GM23248 (cell line): ENCODE measurements at regions not wholly inside any gene's neighbourhood (a gene's known extent, or its start where the extent isn't known, plus 50 kb on each side); places are given as distances from the start of the nearest gene placed in this dataset.
"Not testable (repeated sequence)": the region's sequence is repeated elsewhere in the genome, so short reads cannot be mapped to it uniquely, and the experiment has no call there.

ENCODE experiments used
- DNase-seq: peaks from one replicate; pipeline ENCODE4 v3.0.0-alpha.2; 2015
- H2AFZ ChIP-seq: fragments of 200-600 bp; sonication (generic); 2 replicates; pipeline ENCODE4 v1.6.1; 2016; ENCODE audit warnings: antibody characterized with exemption
- H3F3A ChIP-seq: fragments of 200-600 bp; sonication (generic); 2 replicates; pipeline ENCODE4 v1.6.1; 2016; ENCODE audit warnings: mild to moderate bottlenecking, antibody characterized with exemption, mixed run types; ENCODE audit not compliant: insufficient read depth
- H3K27ac ChIP-seq: fragments of 200-600 bp; sonication (generic); 2 replicates; pipeline ENCODE4 v1.5.1; 2016; ENCODE audit warnings: mild to moderate bottlenecking
- H3K27me3 ChIP-seq: fragments of 200-600 bp; sonication (generic); replicated peaks from 2 replicates; pipeline ENCODE4 v1.6.1; 2016; ENCODE audit warnings: mild to moderate bottlenecking; ENCODE audit not compliant: insufficient read depth
- H3K36me3 ChIP-seq: fragments of 200-600 bp; sonication (generic); 2 replicates; pipeline ENCODE4 v1.6.1; 2016; ENCODE audit warnings: low read depth, mild to moderate bottlenecking
- H3K4me1 ChIP-seq: fragments of 200-600 bp; sonication (generic); 2 replicates; pipeline ENCODE4 v1.6.1; 2016; ENCODE audit warnings: mild to moderate bottlenecking; ENCODE audit not compliant: insufficient read depth
- H3K4me2 ChIP-seq: fragments of 200-600 bp; sonication (generic); one replicate; pipeline ENCODE4 v1.6.1; 2016; ENCODE audit warnings: mild to moderate bottlenecking; ENCODE audit not compliant: unreplicated experiment
- H3K4me3 ChIP-seq: fragments of 200-600 bp; sonication (generic); 2 replicates; pipeline ENCODE4 v1.5.1; 2016; ENCODE audit warnings: mild to moderate bottlenecking
- H3K79me2 ChIP-seq: fragments of 200-600 bp; sonication (generic); 2 replicates; pipeline ENCODE4 v1.6.1; 2016; ENCODE audit warnings: mild to moderate bottlenecking; ENCODE audit not compliant: insufficient read depth
- H3K9ac ChIP-seq: fragments of 200-600 bp; sonication (generic); 2 replicates; pipeline ENCODE4 v1.6.1; 2016; ENCODE audit warnings: mild to moderate bottlenecking
- H3K9me2 ChIP-seq: fragments of 200-600 bp; sonication (generic); 2 replicates; pipeline ENCODE4 v1.6.1; 2016; ENCODE audit warnings: mixed run types, mild to moderate bottlenecking, moderate library complexity; ENCODE audit not compliant: insufficient read depth
- H3K9me3 ChIP-seq: fragments of 200-600 bp; sonication (generic); one replicate; pipeline ENCODE4 v1.6.1; 2017; ENCODE audit warnings: low read depth
- H4K20me1 ChIP-seq: fragments of 200-600 bp; sonication (generic); 2 replicates; pipeline ENCODE4 v1.6.0; 2016; ENCODE audit not compliant: insufficient read depth
- EZH2 ChIP-seq: fragments of 200-600 bp; sonication (generic); IDR thresholded peaks from 2 replicates; pipeline ENCODE4 v1.6.1; 2018; ENCODE audit warnings: antibody characterized with exemption, mild to moderate bottlenecking; ENCODE audit not compliant: insufficient read depth, poor library complexity, severe bottlenecking
- EZH2phosphoT487 ChIP-seq: fragments of 200-600 bp; sonication (generic); IDR thresholded peaks from 2 replicates; pipeline ENCODE4 v1.6.1; 2018; ENCODE audit warnings: antibody characterized with exemption, moderate library complexity, mild to moderate bottlenecking, low read depth; ENCODE audit not compliant: insufficient read depth
- WGBS, 2 experiments: methylation state at CpG; one replicate each; pipeline ENCODE4 v1.1.6; 2015 to 2017; ENCODE audit warnings: low lambda C conversion rate in 2 of 2, low coverage in 1 of 2; ENCODE audit errors: missing lambda C conversion rate in 2 of 2; 5-methylcytosine and 5-hydroxymethylcytosine counted together
- in situ Hi-C: fragments of 300-500 bp; cut with MboI; formaldehyde crosslinking; loops from 2 replicates; pipeline ENCODE4 v1.15.0; 2020

DNA sequence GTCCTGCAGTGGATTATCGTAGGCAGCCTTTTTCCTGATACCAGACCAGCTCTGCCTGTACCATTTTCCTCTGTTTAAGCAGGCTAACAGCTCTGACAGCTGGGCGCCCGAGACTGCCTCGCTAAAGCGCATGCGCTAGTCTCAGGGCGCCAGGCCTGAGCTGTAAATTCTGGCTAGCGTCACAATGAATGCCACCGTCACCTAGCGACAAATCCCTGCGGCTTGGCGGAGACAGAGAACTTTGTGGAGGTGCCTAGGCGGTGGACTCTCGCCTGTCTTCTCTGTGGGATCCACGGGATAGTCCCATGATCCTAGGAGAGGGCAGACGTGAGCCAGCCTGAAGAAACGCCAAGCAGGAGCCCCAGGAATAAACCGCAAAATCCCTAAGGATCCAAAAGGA, 573.9 kb downstream of the KCNJ18 start:
- Histone ChIP-seq H3K27me3 (no peaks in the 10 kb centered on the region), H3K4me3 (no peak overlapping the region), H4K20me1 (no peaks in the 10 kb centered on the region), H3K27ac (no peak overlapping the region), H3K9me3 (no peaks in the 10 kb centered on the region), H3K4me2 (no peak overlapping the region), H3K4me1 (no peaks in the 10 kb centered on the region), H3K9ac (no peak overlapping the region), H3K36me3 (no peaks in the 10 kb centered on the region), H3F3A (no peaks in the 10 kb centered on the region), H3K79me2 (no peaks in the 10 kb centered on the region), H2AFZ (no peak overlapping the region), H3K9me2 (no peaks in the 10 kb centered on the region)
- in situ Hi-C loops, result no loop called here
- 14 to 19% methylated on average over 18 of the region's 18 CpGs for WGBS, 2 experiments
- TF ChIP-seq EZH2 (no peak), EZH2phosphoT487 (no peak)
- peak; percentile 10 for DNase-seq

DNA sequence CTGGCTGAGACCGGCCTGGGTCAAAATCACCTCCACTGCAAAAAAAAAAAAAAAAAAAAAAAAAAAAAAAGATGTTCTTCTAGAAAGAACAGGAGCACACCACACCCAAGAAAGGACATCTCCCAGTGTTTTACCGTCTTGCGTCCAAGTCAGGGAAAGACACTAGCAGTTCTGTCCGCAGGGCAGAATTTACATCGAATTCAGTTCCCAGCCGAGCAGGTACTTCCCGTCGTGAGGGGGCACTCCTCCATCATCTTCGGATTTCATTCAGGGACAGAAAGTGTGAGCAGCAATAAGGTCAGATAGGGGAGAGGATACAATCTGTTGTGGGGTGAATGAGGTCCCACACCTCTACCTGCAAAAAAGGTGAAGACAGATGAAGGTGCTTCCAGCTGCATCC, 574.7 kb downstream of the KCNJ18 start:
- WGBS, 2 experiments, result 42 to 49% methylated on average over 9 of the region's 9 CpGs

DNA sequence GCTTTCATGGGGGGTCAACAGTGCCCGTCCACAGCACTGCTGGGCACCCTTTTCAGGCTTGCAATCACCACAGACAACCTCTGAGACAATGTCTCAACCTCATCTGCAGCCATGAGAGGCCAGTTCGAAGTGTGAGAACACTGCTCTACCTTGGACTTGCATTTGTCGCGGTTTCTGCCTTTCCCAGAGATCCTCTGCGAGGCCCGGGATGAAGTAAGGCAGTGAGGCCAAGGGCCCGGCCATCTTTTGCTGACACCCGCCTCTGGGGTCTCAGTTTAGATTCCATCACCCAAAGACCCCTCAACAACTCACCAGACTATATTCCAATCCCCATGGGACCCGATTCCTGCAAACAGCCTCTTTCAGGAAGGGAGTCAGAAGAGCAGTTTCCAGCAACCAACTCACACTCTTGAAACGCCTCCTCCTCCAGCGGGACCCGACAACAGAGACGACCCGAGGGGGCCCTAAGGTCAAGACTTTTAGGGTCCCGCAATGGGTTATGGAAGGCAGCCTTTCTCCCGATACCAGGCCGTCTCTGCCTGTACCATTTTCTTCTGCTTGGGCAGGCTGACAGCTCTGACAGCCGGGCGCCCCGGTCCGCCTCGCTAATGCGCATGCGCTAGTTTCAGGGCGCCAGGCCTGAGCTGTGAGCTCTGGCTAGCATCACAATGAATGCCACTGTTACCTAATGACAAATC, 576.0 kb downstream of the KCNJ18 start:
- WGBS, 2 experiments, result 50 to 53% methylated on average over 25 of the region's 25 CpGs
- H3K27me3 ChIP-seq, result no peaks in the 10 kb centered on the region

More for the DNA sequence above, 574.7 kb downstream of the KCNJ18 start:
- no peaks in the 10 kb centered on the region for H3K27me3 ChIP-seq
- H3K27ac ChIP-seq, result no peak overlapping the region
- no peaks in the 10 kb centered on the region for H3K9me2 ChIP-seq
- no peaks in the 10 kb centered on the region for H3K79me2 ChIP-seq
- no peak overlapping the region for H3K4me3 ChIP-seq
- DNase-seq, result no peak
- TF ChIP-seq EZH2, result no peak
- no peak for TF ChIP-seq EZH2phosphoT487
- H4K20me1 ChIP-seq, result no peaks in the 10 kb centered on the region
- H3K9me3 ChIP-seq, result no peaks in the 10 kb centered on the region
- H3K4me2 ChIP-seq, result no peak overlapping the region
- H3F3A ChIP-seq, result no peaks in the 10 kb centered on the region
- H2AFZ ChIP-seq, result no peak overlapping the region
- H3K36me3 ChIP-seq, result no peaks in the 10 kb centered on the region
- in situ Hi-C loops, result no loop called here
- H3K4me1 ChIP-seq, result no peaks in the 10 kb centered on the region
- H3K9ac ChIP-seq, result no peak overlapping the region

DNA sequence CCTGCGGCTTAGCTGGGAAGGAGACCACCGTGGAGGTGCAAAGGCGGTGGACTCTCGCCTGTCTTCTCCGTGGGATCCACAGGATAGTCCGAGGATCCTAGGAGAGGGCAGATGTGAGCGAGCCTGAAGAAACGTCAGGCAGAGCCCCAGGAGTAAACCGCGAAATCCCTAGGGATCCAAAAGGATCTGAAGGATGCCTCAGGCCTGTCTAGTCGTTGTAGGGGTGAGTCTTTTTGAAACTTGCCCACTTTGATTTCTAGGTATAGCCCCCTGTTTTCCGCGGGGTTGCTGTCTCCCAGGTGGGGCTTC, 576.5 kb downstream of the KCNJ18 start:
- Histone ChIP-seq H3K27me3 (no peaks in the 10 kb centered on the region), H3F3A (no peaks in the 10 kb centered on the region), H3K36me3 (no peaks in the 10 kb centered on the region), H4K20me1 (no peaks in the 10 kb centered on the region), H2AFZ (no peak overlapping the region), H3K9me3 (no peaks in the 10 kb centered on the region), H3K4me1 (no peaks in the 10 kb centered on the region), H3K4me2 (no peak overlapping the region), H3K4me3 (no peak overlapping the region), H3K27ac (no peak overlapping the region), H3K79me2 (no peaks in the 10 kb centered on the region), H3K9me2 (no peaks in the 10 kb centered on the region), H3K9ac (no peak overlapping the region)
- in situ Hi-C loops, result no loop called here
- TF ChIP-seq EZH2phosphoT487, result no peak
- TF ChIP-seq EZH2, result no peak
- 32 to 35% methylated on average over 13 of the region's 13 CpGs for WGBS, 2 experiments
- DNase-seq, result no peak

More for the DNA sequence above, 576.0 kb downstream of the KCNJ18 start:
- Histone ChIP-seq H3K79me2 (no peaks in the 10 kb centered on the region), H4K20me1 (no peaks in the 10 kb centered on the region), H3K9me3 (no peaks in the 10 kb centered on the region), H3F3A (no peaks in the 10 kb centered on the region), H3K4me3 (no peak overlapping the region), H3K4me2 (no peak overlapping the region), H3K36me3 (no peaks in the 10 kb centered on the region), H3K4me1 (no peaks in the 10 kb centered on the region), H3K9me2 (no peaks in the 10 kb centered on the region), H3K9ac (no peak overlapping the region), H3K27ac (no peak overlapping the region), H2AFZ (no peak overlapping the region)
- in situ Hi-C loops, result no loop called here
- no peak for DNase-seq
- TF ChIP-seq EZH2phosphoT487 (no peak), EZH2 (no peak)

DNA sequence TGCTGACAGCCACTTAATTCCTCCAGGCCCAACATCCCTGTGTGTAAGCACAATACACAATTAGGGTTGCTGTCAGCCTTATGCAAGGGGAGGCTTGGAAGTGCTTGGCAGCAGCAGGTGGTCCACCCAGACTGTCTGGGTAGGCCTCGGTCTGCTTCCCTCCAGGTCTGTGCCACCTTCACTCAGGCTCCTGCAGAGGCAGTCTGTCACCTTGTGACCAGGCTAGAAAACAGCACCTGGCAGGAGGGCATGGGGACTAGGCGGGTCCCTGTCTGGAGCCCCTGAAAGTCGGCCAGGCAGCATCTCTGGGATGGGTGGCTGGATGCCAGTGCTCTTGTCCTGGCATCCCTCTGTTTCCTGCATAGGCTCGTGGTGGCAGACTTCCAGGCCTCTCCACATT, 578.1 kb downstream of the KCNJ18 start:
- no peaks in the 10 kb centered on the region for H3F3A ChIP-seq

DNA sequence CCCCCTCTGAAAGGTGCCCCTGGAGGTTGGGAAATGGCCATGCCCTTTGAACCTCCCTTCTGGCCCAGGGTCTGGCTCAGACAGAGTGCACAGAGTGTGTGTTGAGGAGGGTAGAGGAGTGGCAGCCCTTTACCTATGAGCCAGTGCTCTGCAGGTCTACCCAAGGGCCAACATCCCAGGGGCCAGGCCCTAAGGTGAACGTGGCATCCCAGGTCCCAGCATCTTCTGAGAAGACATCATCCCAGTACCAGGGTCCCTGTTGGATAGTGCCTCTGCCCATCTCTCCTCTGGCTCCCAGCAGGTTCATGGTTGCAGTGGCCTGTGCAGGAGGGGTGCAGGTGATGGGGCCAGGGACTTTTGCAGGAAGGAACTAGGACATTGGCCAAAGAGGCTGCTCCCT, 578.5 kb downstream of the KCNJ18 start:
- H3K9me3 ChIP-seq, H3K9ac ChIP-seq, H3K27me3 ChIP-seq, DNase-seq, H3K36me3 ChIP-seq, in situ Hi-C loops, H3K4me3 ChIP-seq, H3K4me1 ChIP-seq, H3K27ac ChIP-seq, H3F3A ChIP-seq, H2AFZ ChIP-seq, H3K9me2 ChIP-seq, H3K79me2 ChIP-seq, H4K20me1 ChIP-seq, H3K4me2 ChIP-seq: not testable (repeated sequence)
- WGBS, 2 experiments, result 20 to 22% methylated on average over 1 of the region's 1 CpG

More for the DNA sequence above, 578.1 kb downstream of the KCNJ18 start:
- DNase-seq, result no peak
- Histone ChIP-seq H3K4me2 (no peak overlapping the region), H3K79me2 (no peaks in the 10 kb centered on the region), H3K9me2 (no peaks in the 10 kb centered on the region), H4K20me1 (no peaks in the 10 kb centered on the region), H3K9ac (no peak overlapping the region), H3K4me1 (no peaks in the 10 kb centered on the region), H2AFZ (no peak overlapping the region), H3K9me3 (no peaks in the 10 kb centered on the region), H3K36me3 (no peaks in the 10 kb centered on the region), H3K27me3 (no peaks in the 10 kb centered on the region), H3K4me3 (no peak overlapping the region), H3K27ac (no peak overlapping the region)
- 5 to 15% methylated on average over 4 of the region's 4 CpGs for WGBS, 2 experiments
- in situ Hi-C loops, result no loop called here
- TF ChIP-seq EZH2 (no peak), EZH2phosphoT487 (no peak)
